ENCODE measurements at regions not wholly inside any gene's neighbourhood (a gene's known extent, or its start where the extent isn't known, plus 50 kb on each side); places are given as distances from the start of the nearest gene placed in this dataset.
"Not testable (repeated sequence)": the region's sequence is repeated elsewhere in the genome, so short reads cannot be mapped to it uniquely, and the experiment has no call there.

DNA sequence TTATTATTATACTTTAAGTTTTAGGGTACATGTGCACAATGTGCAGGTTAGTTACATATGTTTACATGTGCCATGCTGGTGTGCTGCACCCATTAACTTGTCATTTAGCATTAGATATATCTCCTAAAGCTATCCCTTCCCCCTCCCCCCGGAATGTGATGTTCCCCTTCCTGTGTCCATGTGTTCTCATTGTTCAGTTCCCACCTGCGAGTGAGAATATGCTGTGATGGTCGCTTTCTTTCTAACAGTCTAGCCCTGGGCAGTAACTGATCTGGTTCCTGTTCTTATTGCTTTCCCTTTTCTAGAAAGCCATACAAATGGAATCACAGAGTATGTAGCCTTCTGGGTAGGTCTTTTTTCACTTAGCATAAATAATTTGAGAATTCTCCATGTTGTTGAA lies 311.1 kb upstream of the CNTNAP2 start:
- TF ChIP-seq POLR2A (IDR thresholded peaks at IDR 0.05; ENCODE audit: extremely low read depth, insufficient read length); MAX (IDR thresholded peaks at IDR 0.05; ENCODE audit: low read depth, low read length); MYC (IDR thresholded peaks at IDR 0.05; ENCODE audit: low read depth, low read length): not testable (repeated sequence)
- TF ChIP-seq, protein P1, sequence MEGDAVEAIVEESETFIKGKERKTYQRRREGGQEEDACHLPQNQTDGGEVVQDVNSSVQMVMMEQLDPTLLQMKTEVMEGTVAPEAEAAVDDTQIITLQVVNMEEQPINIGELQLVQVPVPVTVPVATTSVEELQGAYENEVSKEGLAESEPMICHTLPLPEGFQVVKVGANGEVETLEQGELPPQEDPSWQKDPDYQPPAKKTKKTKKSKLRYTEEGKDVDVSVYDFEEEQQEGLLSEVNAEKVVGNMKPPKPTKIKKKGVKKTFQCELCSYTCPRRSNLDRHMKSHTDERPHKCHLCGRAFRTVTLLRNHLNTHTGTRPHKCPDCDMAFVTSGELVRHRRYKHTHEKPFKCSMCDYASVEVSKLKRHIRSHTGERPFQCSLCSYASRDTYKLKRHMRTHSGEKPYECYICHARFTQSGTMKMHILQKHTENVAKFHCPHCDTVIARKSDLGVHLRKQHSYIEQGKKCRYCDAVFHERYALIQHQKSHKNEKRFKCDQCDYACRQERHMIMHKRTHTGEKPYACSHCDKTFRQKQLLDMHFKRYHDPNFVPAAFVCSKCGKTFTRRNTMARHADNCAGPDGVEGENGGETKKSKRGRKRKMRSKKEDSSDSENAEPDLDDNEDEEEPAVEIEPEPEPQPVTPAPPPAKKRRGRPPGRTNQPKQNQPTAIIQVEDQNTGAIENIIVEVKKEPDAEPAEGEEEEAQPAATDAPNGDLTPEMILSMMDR (IDR thresholded peaks at IDR 0.05; ENCODE audit: low read depth, low read length): not testable (repeated sequence)

Measured in NB4 (cell line).